Subcutaneous abdominal adipose tissue (tissue), 5 donors: ENCODE measurements at regions not wholly inside any gene's neighbourhood (a gene's known extent, or its start where the extent isn't known, plus 50 kb on each side); places are given as distances from the start of the nearest gene placed in this dataset.

Experiments used
- H3K27ac ChIP-seq: one replicate; pipeline ENCODE4 v1.7.0; 2013; ENCODE audit warnings: low read depth, mild to moderate bottlenecking, inconsistent platforms, low read length, moderate library complexity
- H3K27me3 ChIP-seq, 5 donors: one replicate each; pipeline ENCODE4 v1.7.0; 2013; ENCODE audit warnings: low read length in 5 of 5, inconsistent platforms in 1 of 5; ENCODE audit not compliant: control insufficient read depth in 5 of 5, insufficient read depth in 4 of 5
- H3K36me3 ChIP-seq, 5 donors: one replicate each; pipeline ENCODE4 v1.7.0; 2013; ENCODE audit warnings: low read length in 5 of 5; ENCODE audit not compliant: control insufficient read depth in 5 of 5, insufficient read depth in 5 of 5
- H3K4me1 ChIP-seq, 5 donors: one replicate each; pipeline ENCODE4 v1.7.0; 2013; ENCODE audit warnings: low read length in 5 of 5, mild to moderate bottlenecking in 3 of 5, moderate library complexity in 1 of 5; ENCODE audit not compliant: control insufficient read depth in 5 of 5, insufficient read depth in 5 of 5
- H3K4me3 ChIP-seq, 5 donors: one replicate each; pipeline ENCODE4 v1.7.0; 2013; ENCODE audit warnings: low read length in 5 of 5, low read depth in 1 of 5
- H3K9ac ChIP-seq, 5 donors: one replicate each; pipeline ENCODE4 v1.7.0; 2013; ENCODE audit warnings: low read length in 5 of 5, mild to moderate bottlenecking in 4 of 5, moderate library complexity in 3 of 5
- H3K9me3 ChIP-seq, 5 donors: one replicate each; pipeline ENCODE4 v1.7.0; 2013; ENCODE audit warnings: low read length in 5 of 5; ENCODE audit not compliant: control insufficient read depth in 5 of 5
- donor health status: healthy.
- donor health status: healthy.
- donor health status: healthy.
- donor health status: healthy.
- donor health status: healthy.

- no peak overlapping the region for H3K4me3 ChIP-seq
- no peak overlapping the region for H3K9ac ChIP-seq
- no peak overlapping the region for H3K27ac ChIP-seq
- H3K4me1 ChIP-seq = no peaks in the 10 kb centered on the region
- no peaks in the 10 kb centered on the region for H3K36me3 ChIP-seq
- no peaks in the 10 kb centered on the region for H3K27me3 ChIP-seq
- no peaks in the 10 kb centered on the region for H3K9me3 ChIP-seq
Measured at GRCh38 chr4:54384563-54384962, 155.5 kb downstream of the PDGFRA start.

- no peaks in the 10 kb centered on the region for H3K27me3 ChIP-seq
- no peaks in the 10 kb centered on the region for H3K4me1 ChIP-seq
- no peak overlapping the region for H3K4me3 ChIP-seq
Measured at GRCh38 chr4:54386042-54386669, 157.1 kb downstream of the PDGFRA start.

GRCh38 chr4:54386693-54387092, 157.6 kb downstream of the PDGFRA start:
- no peak overlapping the region for H3K4me3 ChIP-seq
- no peaks in the 10 kb centered on the region for H3K36me3 ChIP-seq
- no peaks in the 10 kb centered on the region for H3K9me3 ChIP-seq
- no peak overlapping the region for H3K27ac ChIP-seq
- H3K4me1 ChIP-seq = no peaks in the 10 kb centered on the region
- no peaks in the 10 kb centered on the region for H3K27me3 ChIP-seq
- no peak overlapping the region for H3K9ac ChIP-seq

More at GRCh38 chr4:54386042-54386669, 157.1 kb downstream of the PDGFRA start:
- Histone ChIP-seq H3K9me3 (no peaks in the 10 kb centered on the region), H3K36me3 (no peaks in the 10 kb centered on the region), H3K9ac (no peak overlapping the region), H3K27ac (no peak overlapping the region)

- Histone ChIP-seq H3K4me1 (peaks cover 0 to 5% (median 0%) of the 10 kb centered on the region in 5 donors), H3K9me3 (no peaks in the 10 kb centered on the region), H3K9ac (no peak overlapping the region), H3K27ac (no peak overlapping the region), H3K36me3 (no peaks in the 10 kb centered on the region), H3K4me3 (no peak overlapping the region), H3K27me3 (no peaks in the 10 kb centered on the region)
Measured at GRCh38 chr4:54390670-54391069, 161.6 kb downstream of the PDGFRA start.

- H3K27ac ChIP-seq = no peak overlapping the region
- H3K4me1 ChIP-seq = peaks cover 0 to 5% (median 0%) of the 10 kb centered on the region in 5 donors
- H3K4me3 ChIP-seq = no peak overlapping the region
- no peak overlapping the region for H3K9ac ChIP-seq
- no peaks in the 10 kb centered on the region for H3K36me3 ChIP-seq
- H3K9me3 ChIP-seq = no peaks in the 10 kb centered on the region
- no peaks in the 10 kb centered on the region for H3K27me3 ChIP-seq
Measured at GRCh38 chr4:54391104-54391503, 162.0 kb downstream of the PDGFRA start.

- peaks cover 0 to 5% (median 0%) of the 10 kb centered on the region in 5 donors for H3K4me1 ChIP-seq
- H3K27me3 ChIP-seq = no peaks in the 10 kb centered on the region
- H3K4me3 ChIP-seq = no peak overlapping the region
- no peaks in the 10 kb centered on the region for H3K36me3 ChIP-seq
- no peak overlapping the region for H3K27ac ChIP-seq
- no peaks in the 10 kb centered on the region for H3K9me3 ChIP-seq
- H3K9ac ChIP-seq = no peak overlapping the region
Measured at GRCh38 chr4:54392479-54392878, 163.4 kb downstream of the PDGFRA start.

- H3K36me3 ChIP-seq = no peaks in the 10 kb centered on the region
- peaks cover 0 to 5% (median 0%) of the 10 kb centered on the region in 5 donors for H3K4me1 ChIP-seq
- H3K9me3 ChIP-seq = no peaks in the 10 kb centered on the region
- H3K27me3 ChIP-seq = no peaks in the 10 kb centered on the region
- no peak overlapping the region for H3K9ac ChIP-seq
- H3K4me3 ChIP-seq = no peak overlapping the region
- no peak overlapping the region for H3K27ac ChIP-seq
Measured at GRCh38 chr4:54393243-54393642, 164.2 kb downstream of the PDGFRA start.

GRCh38 chr4:54395013-54395527, 166.0 kb downstream of the PDGFRA start:
- Histone ChIP-seq H3K4me1 (peaks cover 0 to 13% (median 0%) of the 10 kb centered on the region in 5 donors), H3K36me3 (no peaks in the 10 kb centered on the region), H3K27me3 (no peaks in the 10 kb centered on the region), H3K27ac (no peak overlapping the region), H3K9me3 (no peaks in the 10 kb centered on the region), H3K4me3 (no peak overlapping the region), H3K9ac (no peak overlapping the region)

GRCh38 chr4:54400188-54400587, 171.1 kb downstream of the PDGFRA start:
- Histone ChIP-seq H3K27ac (no peak overlapping the region), H3K27me3 (no peaks in the 10 kb centered on the region), H3K36me3 (no peaks in the 10 kb centered on the region), H3K9me3 (no peaks in the 10 kb centered on the region), H3K9ac (no peak overlapping the region), H3K4me1 (peaks cover 0 to 13% (median 0%) of the 10 kb centered on the region in 5 donors), H3K4me3 (no peak overlapping the region)

- no peak overlapping the region for H3K27ac ChIP-seq
- no peak overlapping the region for H3K4me3 ChIP-seq
- no peaks in the 10 kb centered on the region for H3K27me3 ChIP-seq
- H3K9ac ChIP-seq = no peak overlapping the region
- no peaks in the 10 kb centered on the region for H3K9me3 ChIP-seq
- H3K4me1 ChIP-seq = peaks cover 0 to 10% (median 0%) of the 10 kb centered on the region in 5 donors
- H3K36me3 ChIP-seq = no peaks in the 10 kb centered on the region
Measured at GRCh38 chr4:54400802-54401201, 171.7 kb downstream of the PDGFRA start.
